Smooth muscle cell of the brain vasculature (primary cell): ENCODE measurements at regions not wholly inside any gene's neighbourhood (a gene's known extent, or its start where the extent isn't known, plus 50 kb on each side); places are given as distances from the start of the nearest gene placed in this dataset.

Experiments used
- DNase-seq: peaks from one replicate; pipeline ENCODE4 v3.0.0-alpha.2; 2012; ENCODE audit warnings: low read depth, low spot score

DNA sequence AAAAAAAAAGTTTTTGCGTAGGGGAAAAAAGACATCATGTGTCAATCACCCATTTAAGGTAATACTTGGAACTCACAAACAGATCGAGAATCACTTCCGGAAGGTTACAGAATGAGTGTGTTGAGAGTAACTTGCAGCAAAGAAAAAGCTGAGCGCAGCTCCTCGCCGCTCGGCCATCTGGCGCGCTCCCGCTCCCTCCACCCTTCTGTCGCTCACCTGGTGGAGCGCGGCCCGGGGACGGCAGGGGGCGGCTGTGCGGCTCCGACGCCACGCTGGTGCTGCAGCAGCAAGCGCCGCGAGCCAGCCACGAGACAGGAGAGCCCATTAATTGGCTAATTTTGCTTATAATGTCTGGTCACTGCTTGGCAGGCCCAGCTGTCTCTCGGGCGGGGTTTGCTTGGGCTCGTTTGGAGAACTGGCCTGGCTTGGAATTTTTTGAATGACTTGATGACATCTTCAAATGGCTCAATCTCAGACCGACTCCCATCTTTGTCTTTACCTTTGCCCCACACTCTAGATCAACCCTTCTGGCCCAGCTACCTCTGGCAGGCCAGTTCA is 601.8 kb downstream of the CCDC171 start:
- no peak for DNase-seq

DNA sequence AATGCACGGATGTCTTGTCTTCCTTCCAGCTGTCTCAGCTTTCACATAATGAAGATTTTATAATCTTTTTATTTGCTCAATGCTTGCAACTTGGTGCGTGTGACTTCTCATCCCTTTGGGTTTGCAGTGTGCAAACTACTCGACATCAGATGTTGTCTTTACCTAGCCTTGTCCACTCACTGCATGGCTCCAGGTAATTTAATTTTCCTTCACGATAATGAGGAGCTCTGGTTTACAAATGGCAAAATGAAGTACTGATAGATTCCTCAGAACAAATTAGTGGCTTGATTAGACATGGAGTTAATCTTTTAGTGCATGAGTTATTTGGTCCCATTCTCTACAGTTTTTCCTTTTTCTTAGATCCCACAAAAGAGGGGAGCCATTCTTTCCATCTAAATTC is 603.0 kb downstream of the CCDC171 start:
- no peak for DNase-seq

DNA sequence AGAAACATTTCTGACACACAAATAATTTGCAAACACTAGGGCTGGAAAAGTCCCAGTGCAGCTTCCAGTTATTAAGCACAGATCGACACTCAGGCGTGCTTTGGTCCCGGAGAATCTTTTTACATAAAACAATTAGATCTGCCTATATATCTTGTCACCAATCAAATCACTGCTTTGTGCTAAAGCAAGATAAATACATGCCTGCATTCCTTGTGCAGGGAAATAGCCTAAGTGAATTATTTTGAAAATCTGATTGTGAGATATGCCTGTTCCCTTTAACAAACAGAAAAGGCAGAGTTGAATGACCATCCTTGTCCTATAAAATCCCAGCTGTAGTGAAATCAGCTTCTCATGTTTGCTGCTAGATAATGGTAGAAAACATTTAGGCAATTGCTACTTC is 604.4 kb downstream of the CCDC171 start:
- DNase-seq, result no peak

DNA sequence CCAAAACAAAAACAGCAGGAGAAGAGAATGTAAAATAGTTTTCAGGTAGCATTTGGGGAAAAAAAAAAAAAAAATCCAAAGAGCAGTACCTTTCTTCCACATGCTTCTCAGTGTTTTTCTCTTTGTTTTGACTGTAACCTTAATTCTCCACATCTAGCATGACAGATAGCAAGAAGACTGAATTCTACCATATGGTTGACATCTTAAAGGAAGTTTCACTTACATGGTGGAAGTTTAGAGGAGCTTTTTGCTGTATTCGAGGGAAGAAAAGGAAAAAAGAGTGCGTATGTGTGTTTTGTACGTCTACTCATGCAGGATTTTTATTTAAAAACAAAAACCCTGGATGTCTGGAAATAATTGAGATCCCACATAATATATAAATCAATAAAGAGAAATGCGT is 604.8 kb downstream of the CCDC171 start:
- DNase-seq, result no peak

DNA sequence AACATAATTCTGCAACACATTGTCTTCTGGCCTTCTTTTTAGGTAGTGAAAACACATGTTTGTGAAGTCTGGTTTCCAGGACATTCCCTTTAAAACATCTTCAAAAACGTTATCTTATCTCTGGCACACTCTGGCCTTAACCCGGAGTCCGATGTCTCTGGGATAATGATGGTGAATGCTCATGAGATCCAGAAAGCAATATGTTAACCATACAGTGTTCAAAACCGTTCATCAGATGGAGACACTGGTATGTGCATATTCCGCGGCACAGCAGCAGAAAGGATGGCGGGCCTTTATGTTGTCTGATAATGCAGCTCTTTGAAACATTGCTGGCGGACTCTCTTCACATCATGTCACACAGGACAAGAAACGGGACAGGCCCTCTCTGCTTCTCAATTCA is 605.2 kb downstream of the CCDC171 start:
- DNase-seq, result no peak

DNA sequence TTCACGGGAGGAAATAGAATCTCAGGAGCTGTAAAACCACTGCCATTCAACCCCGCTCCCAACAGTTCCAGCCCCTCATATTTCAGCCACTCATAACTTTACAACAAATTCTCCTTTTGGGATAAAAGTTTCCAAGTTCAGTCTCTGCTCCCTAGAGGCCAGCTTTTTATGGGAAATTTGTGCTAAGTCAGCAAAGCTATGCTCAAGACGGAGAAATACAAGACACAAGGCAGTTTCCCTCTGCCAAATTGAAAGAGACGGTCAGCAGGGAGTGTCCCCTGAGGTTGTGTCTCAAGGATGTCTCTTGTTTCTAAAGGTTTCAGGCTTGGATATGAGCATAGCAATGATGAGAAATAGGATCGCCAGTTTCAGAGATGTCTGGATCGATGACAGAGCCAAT is 608.6 kb downstream of the CCDC171 start:
- DNase-seq, result no peak

DNA sequence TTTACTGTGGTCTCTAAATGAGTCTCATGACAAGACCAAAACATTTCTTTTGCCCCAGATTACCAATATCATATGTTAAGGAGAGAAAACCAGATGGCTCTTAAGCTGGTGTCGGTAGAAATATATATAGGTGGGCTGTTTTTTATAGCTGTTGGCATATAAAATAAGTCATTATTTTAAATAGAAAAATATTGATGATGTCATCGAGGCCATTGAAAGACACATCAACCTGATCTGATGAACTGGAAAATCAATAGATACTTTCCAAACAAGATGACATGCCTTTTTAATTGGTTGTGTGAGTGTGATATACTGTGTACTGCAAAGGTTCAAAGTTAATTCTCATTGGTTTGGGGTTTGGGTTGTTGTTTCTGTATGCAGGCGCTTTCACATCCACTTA is 617.3 kb downstream of the CCDC171 start:
- DNase-seq, result no peak

DNA sequence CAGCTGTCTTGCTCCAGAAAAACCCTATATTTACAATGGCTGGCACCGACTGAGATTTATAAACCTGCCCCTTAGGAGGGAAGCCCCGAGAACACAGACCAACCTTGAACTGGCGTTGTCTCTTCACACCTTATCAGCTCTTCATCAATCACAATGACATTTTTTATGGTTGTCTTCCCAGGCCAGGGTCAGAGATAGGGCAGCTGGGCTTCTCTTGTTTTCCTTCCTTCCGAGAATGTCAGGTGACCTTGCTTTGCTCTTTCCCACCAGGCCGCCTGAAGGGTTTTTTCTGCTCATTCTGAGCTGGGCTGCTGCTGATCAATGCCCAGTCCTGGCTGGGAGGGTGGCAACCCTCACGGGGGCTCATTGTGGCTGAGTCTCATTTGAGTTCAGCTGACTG is 619.1 kb downstream of the CCDC171 start:
- no peak for DNase-seq

DNA sequence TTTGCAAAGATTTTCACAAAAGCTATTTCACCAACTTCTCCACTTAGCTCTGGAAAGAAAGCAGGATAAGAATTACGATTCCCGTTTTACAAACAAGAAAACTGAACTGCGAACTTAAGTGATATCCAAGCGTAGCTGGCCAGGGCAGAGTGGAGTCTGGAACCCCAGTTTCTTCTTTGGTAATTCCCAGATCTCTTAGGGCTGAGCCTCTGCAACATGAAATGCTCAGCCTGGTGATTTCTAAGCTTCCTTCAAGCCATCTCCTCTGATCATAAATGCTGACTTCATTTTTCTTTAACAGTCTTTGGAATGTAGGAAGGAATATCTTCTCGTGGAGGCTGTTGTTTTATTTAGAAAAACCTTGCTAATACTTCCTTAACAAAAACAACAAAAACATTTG is 620.0 kb downstream of the CCDC171 start:
- no peak for DNase-seq

DNA sequence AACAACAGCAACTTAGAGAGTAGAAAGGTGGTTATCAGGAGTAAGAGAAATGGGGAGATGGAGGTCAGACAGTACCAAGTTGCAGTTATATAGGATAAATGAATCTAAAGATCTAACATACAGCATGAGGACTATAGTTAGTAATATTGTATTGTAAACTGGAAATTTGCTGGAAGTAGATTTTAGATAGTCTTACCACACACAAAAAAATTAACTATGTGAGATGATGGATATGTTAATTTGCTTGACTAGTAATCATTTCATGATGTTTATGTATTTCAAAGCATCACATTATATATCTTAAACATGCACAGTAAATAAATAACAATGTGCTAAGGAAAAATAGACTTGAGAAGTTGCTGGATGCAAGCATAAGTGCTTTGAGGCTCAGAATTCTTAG is 622.1 kb downstream of the CCDC171 start:
- no peak for DNase-seq

DNA sequence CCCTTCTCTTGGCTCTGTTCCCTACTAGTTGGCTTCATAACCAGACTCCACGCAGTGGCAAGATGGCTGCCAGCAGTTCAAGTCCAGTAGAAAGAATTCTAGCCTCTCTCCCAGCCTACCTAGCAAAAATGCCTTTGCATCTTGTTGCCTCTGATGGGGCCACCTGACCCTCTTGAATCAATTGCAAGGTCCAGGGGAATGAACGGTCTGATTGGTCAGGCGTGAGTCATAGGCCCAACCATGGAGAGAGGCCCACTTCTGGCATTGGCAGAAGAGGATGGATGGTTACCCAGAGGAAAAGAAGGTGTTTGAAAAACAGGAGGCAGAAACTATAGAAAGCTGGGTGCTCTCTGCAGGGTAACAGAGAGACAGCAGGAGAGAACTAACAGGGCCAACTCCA is 622.6 kb downstream of the CCDC171 start:
- DNase-seq, result no peak

DNA sequence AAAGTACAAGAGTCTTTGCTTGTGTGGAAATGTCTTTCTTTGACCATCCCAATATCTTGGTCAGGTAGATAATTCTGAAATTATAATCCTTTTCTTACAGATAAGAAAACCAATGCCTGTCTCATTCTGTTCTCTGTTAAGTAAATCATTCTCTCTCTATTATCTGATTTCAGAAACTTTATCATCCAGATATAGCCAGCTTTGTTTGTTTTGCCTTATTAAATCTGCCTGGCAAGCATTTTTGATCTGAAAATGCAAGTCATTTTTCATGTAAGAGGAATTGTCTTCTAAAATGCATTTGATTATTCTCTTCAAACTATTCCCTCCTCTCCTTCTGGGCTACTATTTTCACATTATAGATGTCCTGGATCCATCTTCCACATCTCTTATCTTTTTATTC is 625.5 kb downstream of the CCDC171 start:
- no peak for DNase-seq

DNA sequence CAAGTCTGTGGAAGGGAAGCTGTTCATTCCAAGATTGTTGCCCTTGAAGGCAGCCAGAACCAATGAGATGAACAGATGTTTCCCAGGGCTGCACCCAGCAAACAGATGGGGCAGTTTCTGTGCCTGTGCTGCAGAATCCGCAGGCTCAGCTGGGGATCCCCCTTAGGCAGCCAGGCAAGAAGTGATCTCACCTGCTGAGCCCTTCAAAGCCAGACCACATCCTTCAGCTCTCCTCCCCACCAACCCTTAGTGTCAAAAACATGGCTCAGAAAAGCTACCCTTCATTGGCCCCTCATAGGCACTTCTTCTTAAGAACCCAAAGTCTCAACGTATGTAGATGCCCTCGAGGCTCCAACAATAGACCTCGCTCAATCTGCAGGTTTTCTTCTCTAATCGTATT is 626.7 kb downstream of the CCDC171 start:
- DNase-seq, result no peak

DNA sequence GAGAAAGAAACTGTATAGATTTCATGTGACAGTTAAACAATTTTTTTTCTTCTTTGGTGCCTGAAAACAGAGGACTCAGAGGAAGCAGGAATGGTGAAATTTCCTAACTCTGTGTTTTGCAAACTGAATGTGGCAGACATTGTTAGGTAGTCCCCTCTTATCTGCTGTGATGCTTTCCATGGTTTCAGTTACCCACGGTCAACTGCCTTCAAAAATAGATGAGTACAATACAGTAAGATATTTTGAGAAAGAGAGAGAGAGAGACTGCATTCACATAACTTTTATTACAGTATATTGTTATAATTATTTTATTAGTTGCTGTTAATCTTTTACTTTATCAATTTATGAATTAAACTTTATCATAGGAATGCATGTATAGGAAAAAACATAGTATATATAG is 627.2 kb downstream of the CCDC171 start:
- no peak for DNase-seq

DNA sequence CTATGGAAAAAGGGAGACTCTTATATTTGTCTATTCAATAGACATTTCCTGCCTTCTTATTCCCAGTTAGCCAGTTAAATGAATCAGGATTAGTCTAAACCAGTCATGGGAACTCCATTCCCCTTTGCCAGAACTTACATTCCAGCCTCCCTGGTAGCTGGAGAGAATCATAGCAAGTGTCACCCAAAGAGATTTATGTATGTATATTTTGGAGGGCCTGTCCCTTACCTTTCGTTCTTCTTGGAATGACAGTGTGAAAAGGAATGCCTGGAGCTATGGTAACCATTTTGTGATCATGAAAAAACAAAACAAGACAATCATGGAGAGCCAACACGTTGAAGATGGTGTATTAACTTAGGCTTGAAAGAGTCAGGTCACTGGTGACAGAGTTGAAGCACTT is 627.7 kb downstream of the CCDC171 start:
- no peak for DNase-seq

DNA sequence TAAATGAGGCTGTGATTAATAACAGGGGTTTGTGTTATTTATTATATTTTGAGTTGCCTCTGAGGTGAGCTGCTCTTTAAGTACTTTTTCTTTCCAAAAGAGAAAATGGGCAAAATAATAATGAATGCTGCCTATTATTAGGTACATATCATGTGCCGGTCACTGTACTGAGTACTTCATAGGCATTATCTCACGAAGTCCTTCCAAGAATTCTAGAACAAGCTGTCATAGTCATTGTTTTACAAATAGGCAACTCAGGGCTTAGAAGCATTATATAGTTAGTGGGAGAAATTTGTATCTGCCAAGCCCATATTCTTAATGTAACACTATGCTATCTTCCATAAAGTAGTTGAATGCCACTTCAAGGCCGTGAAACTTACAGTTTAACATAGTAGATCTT is 628.7 kb downstream of the CCDC171 start:
- no peak for DNase-seq

DNA sequence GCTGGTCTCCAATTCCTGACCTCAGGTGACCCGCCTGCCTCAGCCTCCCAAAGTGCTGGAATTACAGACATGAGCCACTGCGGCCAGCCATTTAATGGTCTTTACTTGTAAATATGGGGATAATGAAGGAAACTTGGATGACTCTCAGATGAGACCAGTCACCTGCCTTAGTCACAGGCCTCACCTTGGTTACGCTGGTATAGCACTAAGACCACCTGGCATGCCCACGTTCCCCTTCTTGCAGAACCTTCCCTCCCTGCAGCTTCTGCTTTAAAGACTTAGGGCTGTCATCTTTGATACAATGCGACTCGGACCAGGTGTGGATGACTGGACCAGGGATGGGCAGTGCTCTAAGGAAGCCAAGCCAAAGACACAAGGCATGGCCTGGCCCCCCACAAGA is 629.9 kb downstream of the CCDC171 start:
- no peak for DNase-seq

DNA sequence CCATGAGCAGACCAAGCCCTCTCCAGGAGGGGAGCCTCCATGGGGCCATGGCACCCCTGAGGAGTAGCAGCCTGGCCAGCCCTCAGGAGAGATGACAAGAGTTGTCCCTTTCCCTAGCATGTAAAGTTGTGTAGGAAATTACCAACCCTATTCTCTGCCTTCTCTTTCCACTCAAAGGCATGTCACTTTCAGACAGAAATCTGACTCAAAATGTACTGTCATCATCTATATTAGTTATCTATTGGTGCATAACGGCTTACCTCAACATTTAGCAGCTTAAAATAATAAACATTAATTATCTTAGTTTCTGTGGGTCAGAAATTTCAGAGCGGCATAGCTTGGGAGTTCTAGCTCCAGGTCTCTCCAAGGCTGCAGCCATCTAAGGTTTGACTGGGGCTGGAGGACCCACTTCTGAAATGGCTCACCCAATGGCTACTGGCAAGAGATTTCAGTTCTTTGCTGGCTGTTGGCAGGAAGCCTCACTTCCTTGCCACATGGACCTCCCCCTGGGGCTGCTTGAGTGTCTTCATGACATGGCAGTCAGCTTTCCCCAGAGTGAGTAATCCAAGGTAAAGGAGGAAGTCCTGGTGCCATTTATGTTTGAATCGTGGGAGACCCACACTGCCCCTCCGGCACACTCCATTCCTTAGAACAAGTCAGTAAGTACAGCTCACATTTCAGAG is 632.3 kb downstream of the CCDC171 start:
- DNase-seq, result no peak

DNA sequence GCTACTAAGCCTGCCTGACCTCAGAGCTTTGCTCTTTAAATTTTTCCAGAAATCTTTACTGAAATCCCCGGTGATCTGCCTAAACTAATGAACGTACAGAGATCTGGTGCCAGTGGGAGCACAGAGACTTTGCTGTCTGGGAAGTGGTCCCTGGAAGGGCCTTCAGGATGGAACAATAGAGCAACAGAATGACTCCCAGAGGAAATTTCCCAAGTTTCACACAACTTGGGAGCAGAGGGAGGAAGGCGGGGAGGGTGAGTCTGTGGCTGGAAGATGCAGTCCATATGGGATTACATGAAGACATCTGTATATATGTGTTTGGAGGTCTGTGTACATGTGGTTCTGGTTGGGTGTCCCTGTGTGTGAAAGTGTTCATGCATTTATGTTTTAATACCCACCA is 638.3 kb downstream of the CCDC171 start:
- no peak for DNase-seq

DNA sequence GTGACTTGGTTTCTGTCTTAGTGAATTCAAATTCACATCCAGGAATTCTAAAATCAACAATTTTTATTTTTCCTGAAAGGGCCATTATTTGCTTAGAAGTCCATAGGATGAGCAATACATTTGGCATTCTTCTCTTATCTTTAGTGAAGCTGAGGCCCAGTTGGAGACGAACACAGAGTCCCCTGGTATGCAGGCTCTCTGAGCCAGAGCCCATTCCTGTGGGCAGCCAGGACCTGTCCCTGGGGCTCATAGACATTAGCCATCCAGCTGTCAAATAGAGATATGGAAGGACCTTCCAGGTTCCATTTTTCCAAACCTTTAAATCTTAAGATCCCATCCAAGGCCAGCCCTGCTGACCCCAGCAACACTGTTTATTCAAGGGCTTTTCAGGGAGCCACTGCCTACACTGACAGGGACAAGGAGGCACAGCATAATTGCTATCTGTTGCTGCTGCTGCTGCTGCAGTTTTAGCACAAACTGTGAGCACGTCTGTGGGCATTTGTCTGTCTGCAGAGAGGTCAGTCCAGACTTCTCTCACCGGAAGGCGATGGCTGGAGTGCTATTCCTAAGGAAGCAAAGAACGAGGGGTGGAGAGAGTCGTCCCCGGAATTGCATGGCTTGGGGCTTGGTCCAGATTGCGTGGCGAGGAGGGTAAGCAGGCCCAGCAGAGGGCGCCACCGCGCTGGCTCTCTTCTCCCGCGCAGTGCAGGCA is 639.0 kb downstream of the CCDC171 start:
- peak; percentile 74 for DNase-seq

DNA sequence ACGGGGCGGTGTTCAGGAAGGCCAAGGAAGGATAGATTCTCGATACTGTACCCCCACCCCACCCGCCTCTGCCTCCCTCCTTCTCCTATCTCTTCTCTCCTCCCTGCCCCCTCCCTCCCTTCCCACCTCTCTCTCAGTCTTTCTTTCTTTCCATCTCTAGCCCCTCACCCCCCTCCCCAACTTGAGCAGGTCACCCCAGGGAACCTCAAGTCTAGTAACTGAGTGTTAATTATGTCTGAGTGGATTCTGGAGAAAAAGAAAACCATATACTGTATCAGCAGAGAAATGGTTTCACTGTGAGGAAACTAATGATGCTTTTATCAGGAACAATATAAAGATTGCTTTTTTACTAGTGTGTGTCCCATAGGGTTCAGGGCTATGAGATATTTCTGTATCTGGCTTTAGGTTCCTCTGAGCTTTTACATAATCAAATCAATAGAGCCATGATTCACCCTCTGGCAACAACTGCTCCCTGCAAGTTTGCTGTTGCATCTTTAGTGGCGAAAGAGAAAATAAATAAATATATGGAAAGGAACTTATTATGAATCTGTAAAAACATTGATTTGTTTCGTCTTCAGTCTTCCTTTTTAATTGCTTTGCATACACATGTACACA is 639.7 kb downstream of the CCDC171 start:
- no peak for DNase-seq

DNA sequence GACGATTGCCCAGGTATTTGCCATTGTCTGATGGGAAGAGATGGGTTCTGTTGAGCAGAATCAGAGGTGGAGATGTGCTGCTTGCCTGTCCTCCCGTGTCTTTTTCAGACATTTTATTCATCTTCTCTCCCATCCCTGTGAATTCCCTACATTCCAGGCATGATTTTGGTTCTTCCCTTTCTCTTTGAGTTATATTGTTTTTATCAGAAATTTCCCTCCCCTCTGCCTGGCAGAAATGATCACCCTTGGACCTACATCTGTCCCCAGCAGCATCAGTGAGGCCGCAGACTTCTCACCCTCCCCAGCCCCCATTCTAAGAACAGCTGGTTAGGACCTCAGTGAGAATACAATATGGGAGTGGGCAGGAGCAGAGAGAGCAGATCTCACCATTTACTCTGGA is 640.2 kb downstream of the CCDC171 start:
- DNase-seq, result no peak

DNA sequence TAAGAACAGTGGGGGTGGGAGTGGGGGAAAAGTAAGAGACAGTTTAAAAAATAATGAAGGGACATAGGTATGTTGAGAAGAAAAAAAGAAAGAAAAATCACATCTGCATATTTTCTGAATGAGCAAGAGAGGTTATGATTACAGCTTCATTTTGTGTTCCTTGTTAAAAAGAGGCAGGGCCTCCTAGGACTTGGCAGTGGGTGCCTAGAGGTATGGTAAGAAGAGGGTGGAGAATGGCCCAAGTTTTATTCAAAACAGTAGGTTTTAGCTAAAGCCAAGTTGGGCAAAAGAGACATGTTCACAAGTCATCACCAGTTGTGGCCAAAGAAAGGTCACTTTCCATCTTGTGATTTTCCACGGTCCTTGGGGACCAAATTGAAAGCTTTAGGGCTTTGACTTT is 643.4 kb downstream of the CCDC171 start:
- no peak for DNase-seq
